ENCODE measurements at regions not wholly inside any gene's neighbourhood (a gene's known extent, or its start where the extent isn't known, plus 50 kb on each side); places are given as distances from the start of the nearest gene placed in this dataset.

DNA sequence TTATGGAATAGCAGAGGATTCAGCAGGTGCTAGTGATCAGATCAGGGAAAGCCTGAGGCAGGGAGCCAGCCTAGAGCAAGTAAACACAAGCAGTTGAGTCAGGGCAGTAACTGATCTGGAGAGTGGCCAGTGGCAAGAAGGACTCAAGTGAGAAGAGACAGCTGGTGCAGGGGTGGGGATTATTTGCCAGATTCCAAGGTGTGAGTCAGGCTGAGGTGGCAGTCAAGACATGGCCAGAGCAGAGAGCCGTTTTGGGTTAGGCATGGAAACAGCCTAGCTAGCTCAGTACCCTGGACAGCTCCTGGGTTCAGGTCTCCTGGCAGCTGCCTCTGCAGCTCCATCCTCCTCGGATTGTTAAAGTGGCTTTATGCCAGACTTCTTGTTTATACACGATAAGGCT is 281.9 kb upstream of the ONECUT1 start:
- TF ChIP-seq, protein P1, sequence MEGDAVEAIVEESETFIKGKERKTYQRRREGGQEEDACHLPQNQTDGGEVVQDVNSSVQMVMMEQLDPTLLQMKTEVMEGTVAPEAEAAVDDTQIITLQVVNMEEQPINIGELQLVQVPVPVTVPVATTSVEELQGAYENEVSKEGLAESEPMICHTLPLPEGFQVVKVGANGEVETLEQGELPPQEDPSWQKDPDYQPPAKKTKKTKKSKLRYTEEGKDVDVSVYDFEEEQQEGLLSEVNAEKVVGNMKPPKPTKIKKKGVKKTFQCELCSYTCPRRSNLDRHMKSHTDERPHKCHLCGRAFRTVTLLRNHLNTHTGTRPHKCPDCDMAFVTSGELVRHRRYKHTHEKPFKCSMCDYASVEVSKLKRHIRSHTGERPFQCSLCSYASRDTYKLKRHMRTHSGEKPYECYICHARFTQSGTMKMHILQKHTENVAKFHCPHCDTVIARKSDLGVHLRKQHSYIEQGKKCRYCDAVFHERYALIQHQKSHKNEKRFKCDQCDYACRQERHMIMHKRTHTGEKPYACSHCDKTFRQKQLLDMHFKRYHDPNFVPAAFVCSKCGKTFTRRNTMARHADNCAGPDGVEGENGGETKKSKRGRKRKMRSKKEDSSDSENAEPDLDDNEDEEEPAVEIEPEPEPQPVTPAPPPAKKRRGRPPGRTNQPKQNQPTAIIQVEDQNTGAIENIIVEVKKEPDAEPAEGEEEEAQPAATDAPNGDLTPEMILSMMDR (IDR thresholded peaks at IDR 0.05) = no peak
- TF ChIP-seq POLR2A (IDR thresholded peaks at IDR 0.05) = no peak
